ENCODE measurements at regions not wholly inside any gene's neighbourhood (a gene's known extent, or its start where the extent isn't known, plus 50 kb on each side); places are given as distances from the start of the nearest gene placed in this dataset.

DNA sequence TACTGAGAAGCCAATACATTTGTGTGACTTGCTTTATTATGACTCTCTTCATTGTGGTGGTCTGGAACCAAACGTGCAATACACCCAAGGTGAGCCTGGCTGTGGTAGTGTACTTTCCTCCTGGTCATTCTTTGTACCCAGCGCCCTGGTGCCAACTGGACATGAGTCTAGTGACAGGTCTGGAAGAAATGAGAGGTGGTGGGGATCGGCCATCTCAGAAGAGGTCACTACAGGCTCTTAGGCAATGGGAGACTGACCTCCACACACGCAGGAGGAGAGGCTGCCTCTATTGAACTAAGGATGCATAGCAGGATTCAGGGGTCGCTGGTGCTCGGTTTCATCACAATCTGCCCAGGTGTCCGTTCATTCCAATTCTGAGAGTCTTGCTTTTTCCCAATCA lies 56.4 kb upstream of the RTL6 start:
- TF ChIP-seq, protein P1, sequence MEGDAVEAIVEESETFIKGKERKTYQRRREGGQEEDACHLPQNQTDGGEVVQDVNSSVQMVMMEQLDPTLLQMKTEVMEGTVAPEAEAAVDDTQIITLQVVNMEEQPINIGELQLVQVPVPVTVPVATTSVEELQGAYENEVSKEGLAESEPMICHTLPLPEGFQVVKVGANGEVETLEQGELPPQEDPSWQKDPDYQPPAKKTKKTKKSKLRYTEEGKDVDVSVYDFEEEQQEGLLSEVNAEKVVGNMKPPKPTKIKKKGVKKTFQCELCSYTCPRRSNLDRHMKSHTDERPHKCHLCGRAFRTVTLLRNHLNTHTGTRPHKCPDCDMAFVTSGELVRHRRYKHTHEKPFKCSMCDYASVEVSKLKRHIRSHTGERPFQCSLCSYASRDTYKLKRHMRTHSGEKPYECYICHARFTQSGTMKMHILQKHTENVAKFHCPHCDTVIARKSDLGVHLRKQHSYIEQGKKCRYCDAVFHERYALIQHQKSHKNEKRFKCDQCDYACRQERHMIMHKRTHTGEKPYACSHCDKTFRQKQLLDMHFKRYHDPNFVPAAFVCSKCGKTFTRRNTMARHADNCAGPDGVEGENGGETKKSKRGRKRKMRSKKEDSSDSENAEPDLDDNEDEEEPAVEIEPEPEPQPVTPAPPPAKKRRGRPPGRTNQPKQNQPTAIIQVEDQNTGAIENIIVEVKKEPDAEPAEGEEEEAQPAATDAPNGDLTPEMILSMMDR (IDR thresholded peaks at IDR 0.05 in 2 of 3, conservative IDR thresholded peaks at IDR 0.05 in 1 of 3; ENCODE audit: borderline replicate concordance in 1 of 3, insufficient read depth in 1 of 3, low read depth in 2 of 3, low read length in 2 of 3) = no peak
- no peak for TF ChIP-seq YY1 (IDR thresholded peaks at IDR 0.05; ENCODE audit: extremely low read depth, insufficient replicate concordance, low read depth, low read length)
- TF ChIP-seq FOSL1 (IDR thresholded peaks at IDR 0.05; ENCODE audit: low read depth) = no peak
- TF ChIP-seq SIN3A (IDR thresholded peaks at IDR 0.05; ENCODE audit: low read depth) = no peak
- TF ChIP-seq, protein P2, sequence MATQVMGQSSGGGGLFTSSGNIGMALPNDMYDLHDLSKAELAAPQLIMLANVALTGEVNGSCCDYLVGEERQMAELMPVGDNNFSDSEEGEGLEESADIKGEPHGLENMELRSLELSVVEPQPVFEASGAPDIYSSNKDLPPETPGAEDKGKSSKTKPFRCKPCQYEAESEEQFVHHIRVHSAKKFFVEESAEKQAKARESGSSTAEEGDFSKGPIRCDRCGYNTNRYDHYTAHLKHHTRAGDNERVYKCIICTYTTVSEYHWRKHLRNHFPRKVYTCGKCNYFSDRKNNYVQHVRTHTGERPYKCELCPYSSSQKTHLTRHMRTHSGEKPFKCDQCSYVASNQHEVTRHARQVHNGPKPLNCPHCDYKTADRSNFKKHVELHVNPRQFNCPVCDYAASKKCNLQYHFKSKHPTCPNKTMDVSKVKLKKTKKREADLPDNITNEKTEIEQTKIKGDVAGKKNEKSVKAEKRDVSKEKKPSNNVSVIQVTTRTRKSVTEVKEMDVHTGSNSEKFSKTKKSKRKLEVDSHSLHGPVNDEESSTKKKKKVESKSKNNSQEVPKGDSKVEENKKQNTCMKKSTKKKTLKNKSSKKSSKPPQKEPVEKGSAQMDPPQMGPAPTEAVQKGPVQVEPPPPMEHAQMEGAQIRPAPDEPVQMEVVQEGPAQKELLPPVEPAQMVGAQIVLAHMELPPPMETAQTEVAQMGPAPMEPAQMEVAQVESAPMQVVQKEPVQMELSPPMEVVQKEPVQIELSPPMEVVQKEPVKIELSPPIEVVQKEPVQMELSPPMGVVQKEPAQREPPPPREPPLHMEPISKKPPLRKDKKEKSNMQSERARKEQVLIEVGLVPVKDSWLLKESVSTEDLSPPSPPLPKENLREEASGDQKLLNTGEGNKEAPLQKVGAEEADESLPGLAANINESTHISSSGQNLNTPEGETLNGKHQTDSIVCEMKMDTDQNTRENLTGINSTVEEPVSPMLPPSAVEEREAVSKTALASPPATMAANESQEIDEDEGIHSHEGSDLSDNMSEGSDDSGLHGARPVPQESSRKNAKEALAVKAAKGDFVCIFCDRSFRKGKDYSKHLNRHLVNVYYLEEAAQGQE (IDR thresholded peaks at IDR 0.05; ENCODE audit: low read depth) = no peak
- TF ChIP-seq RAD21 (IDR thresholded peaks at IDR 0.05; ENCODE audit: low read depth) = no peak
- TF ChIP-seq CEBPB (IDR thresholded peaks at IDR 0.05; ENCODE audit: low read depth) = no peak
- TF ChIP-seq JUND (IDR thresholded peaks at IDR 0.05) = no peak
